HG03521 (cell line): ENCODE measurements at regions not wholly inside any gene's neighbourhood (a gene's known extent, or its start where the extent isn't known, plus 50 kb on each side); places are given as distances from the start of the nearest gene placed in this dataset.

Experiments
- ATAC-seq: cut with Tn5 transposase; IDR thresholded peaks from one replicate; pipeline ENCODE4 v1.9.1; 2021; ENCODE audit warnings: mild to moderate bottlenecking, moderate library complexity; ENCODE audit not compliant: unreplicated experiment

DNA sequence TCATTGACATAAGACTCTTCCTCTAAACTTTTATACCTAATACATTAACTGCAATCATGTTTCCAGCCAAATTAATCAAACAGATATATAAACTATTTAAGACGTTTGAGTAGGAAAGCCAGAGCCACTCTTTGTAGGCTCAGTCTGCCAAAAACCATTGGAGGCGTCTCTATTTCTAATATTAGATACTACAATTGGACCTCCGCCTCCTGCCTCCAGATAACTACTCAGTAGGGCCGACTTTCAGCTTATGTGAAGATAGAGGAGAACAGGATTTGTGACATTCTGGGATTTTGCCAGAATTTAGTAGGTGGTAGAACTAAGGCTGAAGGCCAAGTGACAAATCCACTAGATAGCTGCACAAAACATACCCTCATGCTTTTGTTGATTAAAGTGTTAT is 463.0 kb downstream of the CETN3 start:
- ATAC-seq, result no peak

DNA sequence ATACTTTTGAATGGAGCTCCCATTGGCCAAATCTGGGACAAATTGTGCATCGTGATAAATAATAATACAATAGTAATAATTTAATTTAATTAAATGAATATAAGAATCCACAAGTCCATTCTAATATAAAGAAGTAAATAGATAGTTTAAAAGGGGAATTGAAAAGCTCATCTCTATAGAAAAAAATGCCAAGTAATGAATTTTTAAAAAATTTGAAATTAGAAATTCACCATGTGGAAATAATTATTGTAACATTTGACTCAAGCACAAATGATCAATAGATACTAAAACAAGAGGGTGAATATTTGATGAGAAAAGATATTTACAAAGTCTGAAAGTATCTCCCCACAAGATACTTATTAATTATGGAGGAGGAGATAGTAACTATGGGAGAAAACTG is 467.4 kb downstream of the CETN3 start:
- ATAC-seq, result no peak

DNA sequence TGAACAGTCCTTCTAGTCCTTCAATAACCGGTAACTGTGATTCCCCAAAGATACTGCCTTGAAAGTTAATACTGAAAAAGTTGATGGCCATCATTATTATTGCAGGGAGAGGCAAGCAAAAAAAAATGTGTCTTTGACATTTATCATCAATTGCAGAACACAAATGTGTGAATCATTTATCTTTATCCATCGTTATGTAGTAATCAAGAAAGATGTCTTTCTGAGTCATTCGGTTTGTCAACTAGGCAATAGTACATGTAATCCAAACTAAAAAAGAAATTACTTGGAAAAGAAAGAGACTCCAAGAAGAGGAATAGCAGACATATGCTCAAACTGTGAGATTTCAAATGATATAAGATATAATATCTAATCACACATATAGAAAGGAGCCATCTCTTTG is 473.0 kb downstream of the CETN3 start:
- ATAC-seq, result no peak

DNA sequence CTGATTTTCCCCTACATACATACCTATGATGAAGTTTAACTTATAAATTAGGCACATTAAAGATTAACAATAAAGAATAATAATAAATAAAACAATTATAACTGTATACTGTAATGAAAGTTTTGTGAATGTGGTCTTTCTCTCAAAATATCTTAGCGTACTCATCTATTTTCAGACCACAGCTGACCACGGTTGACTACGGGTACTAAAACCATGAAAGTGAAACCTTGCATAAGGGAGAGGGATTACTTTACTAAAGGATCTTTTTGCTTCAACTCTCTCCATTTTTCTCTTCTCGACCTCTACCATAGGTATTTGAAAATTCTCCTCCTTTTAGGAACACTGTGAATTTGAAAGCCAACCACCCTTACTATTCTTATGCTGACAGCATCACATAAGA is 475.5 kb downstream of the CETN3 start:
- no peak for ATAC-seq

DNA sequence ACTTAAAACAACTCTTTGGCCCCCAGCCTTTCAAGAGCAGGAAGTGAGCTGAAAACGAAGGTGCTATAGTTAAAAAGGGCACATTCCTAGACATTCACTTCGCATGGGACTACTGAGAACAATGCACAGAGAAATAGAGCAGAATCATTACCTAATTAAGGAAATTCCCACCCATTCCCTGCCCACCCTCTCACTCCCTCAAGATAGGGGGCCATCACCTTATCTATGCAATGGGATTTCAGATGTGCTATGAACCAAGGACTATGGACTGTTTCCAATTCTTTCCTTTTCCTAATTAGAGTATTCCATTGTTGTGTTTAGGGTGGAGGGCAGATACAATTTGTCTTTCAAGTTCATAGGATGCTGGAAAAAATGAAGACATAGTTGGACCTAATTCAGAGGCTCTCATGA is 476.8 kb downstream of the CETN3 start:
- ATAC-seq, result no peak

DNA sequence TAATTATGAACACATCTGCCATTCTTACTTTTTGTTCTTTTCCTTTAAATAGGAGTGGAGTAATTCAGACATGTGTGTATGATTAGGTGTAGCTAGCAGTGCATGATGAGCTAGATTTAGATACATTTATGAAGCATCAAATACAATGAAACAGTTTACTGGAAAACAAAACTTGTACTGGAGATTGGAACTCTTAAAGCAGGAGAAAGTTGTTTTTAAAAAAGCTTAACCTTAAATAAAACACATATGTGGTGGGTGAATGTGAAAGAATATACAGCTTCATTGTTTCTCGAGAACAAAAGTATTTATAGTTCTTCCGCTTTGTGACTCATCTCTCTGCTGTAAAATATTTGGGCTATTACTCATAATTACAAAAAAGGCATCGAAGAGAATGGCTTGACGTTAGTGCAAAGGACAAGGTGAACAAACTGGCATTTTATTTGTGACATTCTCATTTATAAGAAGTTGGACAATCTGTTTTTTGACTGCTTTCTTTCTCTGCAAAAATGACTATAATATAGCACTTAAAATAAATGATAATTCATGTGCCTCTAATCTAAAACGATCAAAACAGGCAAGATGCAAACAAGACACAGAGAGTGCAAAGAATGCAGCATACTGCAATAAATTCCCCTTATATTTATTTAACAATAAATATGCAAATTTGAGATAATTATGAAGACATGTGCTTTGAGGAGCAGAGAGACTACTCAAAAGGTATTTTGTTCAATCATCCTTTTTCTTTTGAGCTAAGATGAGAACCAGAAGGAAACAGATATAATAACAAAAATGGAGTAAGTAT is 478.8 kb downstream of the CETN3 start:
- peak; percentile 69 for ATAC-seq

DNA sequence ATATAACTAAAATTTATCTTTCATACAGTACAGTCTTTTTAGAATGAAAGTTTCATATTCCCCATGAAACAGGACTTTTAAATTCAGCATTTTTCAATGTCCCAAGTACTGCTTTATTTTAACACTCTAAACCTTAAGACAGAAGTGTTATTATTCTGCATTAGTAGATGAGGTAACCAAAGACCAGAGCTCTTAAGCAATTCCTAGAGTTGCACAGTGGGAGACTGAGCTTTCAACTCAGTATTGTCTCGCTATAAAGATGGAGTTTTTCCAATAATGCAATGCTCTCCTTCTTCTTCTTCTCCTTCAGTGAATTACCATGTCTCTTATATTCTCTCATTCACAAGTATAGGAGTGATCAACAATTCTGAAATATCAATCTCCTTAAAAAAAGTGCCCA is 479.7 kb downstream of the CETN3 start:
- no peak for ATAC-seq

DNA sequence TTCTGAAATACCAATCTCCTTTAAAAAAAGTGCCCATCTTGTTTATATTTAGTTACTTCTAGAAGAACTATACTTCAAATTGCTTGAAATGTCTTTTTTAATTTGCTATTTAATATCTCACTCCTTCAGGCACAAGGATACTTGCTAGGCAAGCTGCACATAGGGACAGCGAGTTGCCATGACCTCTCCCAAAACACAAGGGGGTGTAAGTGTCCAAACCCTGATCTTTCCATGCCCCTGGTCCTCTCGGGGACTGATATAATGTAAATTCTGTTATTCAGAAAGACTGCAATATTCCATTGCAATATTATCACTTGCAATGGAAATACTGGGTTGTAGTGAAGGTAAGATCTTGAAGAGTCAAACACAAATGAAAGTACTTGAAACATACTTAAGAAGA is 480.4 kb downstream of the CETN3 start:
- no peak for ATAC-seq

DNA sequence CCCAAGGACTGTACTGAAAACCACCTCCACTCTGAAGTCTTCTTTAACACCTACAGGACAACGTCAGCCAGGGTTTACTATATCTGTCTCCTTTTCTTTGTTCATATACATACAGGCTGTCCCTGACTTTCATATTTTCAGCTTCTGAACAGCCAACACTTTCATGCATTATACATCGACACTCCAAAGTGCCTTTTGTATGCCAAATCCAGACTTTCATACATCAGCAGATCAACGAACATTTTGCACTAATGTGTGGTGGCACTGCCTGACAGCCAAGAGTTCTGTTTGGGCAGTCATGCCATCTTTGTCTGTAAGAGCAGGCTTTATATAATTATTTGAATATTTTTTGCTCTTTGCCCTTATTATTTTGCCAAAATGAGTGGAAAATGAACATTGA is 487.4 kb downstream of the CETN3 start:
- no peak for ATAC-seq

DNA sequence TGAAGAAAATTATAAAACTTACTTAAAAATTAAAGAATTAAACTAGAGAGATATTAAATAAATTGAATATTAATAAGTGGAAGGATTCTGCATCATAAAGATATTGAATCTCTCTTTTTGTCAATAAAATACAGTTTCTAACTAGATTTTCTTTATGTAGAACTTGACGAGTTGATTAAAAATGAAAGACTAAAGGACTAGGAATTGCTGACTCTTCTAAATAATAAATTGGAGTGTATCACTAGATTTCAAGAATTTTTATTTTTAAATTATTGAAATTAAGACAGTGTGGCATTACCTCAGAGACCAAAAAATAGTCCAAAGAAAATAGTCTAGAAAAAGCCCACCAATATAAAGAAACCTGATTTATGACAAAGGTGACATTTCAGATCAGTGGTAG is 492.4 kb downstream of the CETN3 start:
- no peak for ATAC-seq

DNA sequence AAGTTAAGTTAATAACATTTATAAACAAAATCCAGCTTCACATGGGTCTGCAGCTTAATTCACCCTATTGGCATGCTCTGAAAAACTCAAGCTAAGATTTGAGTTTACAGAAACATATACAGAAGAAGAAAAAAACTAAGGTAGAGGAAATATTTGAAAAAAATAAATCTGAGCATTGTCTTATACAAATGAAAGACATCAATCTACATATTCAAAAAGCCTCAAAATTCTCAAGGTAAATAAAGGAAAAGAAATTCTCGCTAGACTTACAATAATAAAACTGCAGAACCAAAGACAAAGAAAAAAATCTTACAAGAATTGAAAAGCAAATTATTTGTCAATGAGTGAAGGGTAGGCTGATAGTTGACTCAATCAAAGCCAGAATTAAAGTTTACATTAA is 493.4 kb downstream of the CETN3 start:
- ATAC-seq, result no peak

DNA sequence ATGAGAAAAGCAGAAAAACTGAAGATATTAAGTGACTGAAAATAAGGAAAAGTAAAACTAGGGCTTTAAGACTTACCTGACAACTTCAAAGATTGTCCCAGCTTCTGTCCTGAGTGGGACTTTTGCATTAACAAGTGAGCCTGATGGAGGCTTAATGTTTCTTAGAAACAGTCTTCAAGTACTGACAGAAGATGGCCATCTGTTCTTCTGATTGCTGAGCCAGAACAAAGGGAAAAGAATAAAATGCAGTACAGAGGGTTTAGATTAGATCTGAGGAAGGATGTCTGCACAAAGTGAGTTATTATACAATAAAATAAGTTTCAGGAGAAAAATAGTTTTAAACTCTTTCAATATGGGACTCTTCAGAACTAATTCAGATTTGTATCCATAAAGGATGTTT is 500.7 kb downstream of the CETN3 start:
- no peak for ATAC-seq

DNA sequence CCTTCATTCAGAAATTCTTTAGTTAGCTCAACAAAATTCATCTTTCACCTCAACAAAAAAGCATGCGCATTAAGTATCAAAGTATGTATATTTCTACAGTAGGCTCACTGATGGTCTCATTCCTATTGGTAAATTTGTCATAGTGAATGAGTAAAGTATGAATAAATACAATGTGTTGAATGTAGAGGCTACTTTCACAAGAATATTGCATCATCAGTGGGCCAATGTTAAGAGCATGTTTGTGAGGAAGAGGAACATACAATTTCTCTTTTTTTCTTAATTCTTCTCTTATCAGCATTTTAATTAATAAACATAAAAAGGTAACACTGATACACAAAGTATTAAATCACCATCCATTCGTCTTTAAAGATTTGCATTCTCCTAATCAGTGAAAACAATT is 505.1 kb downstream of the CETN3 start:
- ATAC-seq, result no peak

DNA sequence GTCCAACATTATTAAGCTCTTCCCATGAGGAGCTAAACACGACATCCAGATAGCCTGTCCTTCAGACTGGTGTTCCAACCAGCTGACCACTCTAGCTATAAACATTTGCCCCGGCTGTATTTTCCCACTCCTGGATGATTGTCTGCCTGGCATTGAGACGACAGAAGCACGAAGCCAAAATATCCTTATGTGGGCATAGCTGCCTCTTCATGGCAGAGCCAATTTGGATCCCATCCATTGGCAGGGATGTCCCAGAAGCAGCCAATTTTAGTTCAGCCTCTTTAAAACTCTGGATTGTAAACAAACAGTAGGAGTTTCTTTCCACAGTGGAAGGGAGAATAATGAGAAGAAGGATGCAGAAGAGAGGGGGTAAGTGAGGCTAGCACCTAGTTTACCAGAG is 507.6 kb downstream of the CETN3 start:
- ATAC-seq, result no peak

DNA sequence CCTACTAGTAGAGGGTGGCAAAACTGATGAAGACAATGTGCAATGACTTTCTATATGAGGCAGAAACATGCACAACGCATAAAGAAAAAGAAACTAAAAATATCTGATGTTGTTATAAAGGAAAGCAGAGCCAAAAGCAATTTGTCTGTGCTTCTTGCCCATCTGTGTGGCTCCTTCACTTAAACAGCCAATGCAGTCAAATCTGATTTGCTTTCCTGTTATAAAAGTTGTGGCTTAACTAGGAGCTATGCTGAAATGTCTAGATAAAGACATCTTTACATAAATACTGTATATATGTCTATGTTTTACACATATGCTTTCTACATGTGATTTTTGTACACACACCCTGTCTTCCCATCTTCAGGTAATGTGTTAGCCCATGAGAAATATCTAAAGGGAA is 508.2 kb downstream of the CETN3 start:
- no peak for ATAC-seq

DNA sequence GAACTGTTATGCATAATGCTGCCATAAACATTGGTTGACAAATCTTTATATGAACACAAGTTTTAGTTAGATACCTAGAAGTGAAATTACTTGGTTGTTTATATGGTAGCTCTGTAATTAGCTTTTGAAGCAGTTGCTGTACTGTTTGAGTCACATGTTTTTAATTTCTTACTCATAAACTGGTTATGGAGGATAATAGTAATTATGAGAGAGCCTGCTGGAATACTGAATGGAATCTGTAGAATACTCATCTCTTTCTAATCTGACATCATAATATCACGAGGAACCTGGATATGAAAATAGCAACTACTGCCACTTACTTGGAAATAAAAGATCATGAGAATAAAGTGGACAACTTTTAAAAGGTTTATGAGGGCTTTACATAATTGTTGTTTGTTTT is 509.2 kb downstream of the CETN3 start:
- ATAC-seq, result no peak

DNA sequence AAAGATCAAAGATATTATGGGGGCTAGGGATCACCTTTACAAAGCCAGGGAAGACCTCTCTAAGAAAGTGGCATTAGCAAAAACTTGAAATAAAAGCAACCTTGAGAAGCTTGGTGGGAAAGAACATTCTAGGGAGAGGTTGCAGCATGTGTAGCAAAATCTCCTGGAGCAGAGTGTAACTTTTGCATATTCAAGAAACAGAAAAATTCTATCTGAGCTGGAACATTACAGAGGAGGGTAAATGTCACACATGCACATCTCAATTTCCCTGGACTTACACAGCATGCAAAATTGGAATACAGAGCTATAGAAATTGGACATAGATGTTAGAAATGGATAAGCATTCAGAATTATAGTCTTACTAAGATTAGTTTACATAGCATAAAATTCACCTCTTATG is 510.0 kb downstream of the CETN3 start:
- ATAC-seq, result no peak

DNA sequence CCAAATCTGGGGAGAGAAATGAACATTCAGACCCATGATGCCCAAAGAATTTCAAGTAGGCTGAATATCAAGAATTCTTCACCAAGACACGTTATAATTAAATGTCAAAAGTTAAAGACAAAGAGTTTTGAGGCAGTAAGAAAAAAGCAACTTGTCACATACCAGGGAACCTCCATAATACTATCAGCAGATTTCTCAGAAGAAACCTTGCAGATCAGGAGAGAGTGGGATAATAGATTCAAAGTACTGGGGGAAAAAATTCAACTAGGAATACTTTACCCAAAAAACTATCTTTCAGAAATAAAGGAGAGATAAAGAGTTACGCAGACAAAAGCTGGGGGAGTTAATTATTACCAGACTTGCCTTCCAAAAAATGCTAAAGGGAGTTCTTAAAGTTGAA is 516.0 kb downstream of the CETN3 start:
- no peak for ATAC-seq

DNA sequence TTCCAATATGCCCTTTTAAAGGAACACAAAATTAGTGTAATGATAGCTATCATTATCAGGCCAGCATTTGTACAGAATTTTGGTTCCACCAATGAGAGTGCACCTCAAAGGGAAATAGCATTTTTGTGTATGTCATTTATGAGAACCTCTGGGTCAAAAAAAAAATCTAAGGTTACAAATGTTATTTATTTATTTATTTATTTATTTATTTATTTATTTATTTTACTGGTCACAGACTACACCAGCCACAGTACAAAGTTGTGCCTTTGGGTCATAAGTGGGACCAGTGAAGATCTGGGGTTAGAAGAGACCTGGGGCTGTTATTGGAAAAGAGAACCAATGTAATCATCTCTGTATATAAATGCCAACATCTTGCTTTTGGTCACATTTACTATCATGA is 523.9 kb downstream of the CETN3 start:
- no peak for ATAC-seq

DNA sequence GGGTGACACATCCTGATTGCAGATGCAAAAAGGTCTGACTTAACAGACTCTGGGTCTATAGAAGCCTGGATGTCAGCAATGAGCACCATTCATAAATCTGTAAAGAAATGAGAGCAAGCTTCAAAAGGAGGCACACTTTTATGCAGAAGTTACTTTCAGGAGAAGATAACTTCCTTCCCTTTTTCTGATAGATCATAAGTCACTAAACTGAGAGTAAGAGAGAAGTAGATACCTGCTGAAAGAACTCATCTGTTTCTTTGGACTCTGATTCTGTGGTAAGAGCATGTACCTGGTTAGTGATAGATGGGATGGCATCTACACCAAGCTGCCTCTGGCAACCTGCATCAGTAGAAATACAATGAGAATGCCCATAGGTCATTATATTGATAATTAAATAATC is 525.6 kb downstream of the CETN3 start:
- no peak for ATAC-seq

DNA sequence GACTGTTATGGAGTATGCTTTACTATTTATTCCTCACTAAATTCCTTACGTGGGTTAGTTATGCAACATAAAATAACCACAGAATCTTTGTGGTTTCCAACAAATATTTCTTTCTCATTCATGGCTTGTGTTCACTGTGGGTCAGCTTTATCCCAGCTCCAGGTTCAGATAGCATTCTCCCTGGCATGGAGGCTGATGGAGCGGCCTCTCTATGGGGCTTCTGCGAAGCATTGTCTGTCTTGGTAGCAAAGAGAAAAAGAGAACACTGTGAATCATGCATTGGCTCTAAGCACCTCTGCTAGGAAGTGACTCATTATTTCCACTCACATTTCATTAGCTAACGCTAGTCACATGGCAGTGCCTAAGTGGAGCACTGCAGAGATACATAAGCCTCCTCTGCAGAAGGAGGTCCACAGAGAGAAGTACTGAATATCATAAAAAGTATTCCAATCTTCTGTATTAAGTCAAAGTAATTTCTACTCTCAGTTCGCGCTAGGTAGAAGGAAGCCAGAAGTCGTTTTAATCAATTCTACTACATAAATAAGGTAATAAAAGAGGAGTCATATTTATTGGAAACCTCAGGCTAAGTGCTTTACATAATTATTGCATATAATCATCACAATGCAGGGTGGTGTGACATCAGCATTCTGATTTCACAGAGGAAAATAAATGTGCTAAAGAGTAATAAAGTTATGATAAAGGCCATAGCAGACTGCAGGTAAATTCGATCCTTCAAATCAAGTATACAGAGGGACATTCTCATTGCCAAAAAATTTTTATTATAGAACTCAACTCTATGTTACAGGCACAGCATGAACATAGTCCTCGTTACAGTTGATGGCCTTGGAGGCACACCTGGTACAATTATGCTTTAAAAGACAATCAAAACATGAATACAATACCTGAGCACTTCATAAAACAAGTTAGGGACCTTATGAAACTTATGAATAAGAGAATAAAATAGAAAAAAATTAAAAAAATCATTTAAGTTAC is 531.1 kb downstream of the CETN3 start:
- ATAC-seq, result no peak

DNA sequence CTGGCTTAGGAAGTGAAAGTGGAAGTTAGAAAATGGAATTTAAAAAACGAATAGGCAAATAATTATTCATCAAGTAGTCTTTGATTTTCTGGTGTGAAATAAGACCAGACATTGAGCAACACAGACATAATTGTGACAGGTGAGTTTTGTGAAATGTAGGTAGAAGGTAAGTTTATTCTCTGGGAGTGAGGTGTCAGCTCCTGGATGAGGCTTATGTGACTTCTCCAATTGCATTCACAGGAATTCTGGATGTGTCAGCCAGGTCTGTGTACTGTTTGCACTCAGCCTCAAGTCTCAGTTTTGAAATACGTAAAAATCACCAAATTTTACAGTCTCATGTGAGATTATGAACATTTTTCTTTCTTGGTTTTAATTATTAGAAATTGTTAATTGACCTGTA is 537.6 kb downstream of the CETN3 start:
- ATAC-seq, result no peak
